ENCODE measurements at regions not wholly inside any gene's neighbourhood (a gene's known extent, or its start where the extent isn't known, plus 50 kb on each side); places are given as distances from the start of the nearest gene placed in this dataset.

- ATAC-seq, result peak; percentile 79
Observed at GRCh38 chr13:67353941-67354340, 123.8 kb upstream of the PCDH9 start.

GRCh38 chr13:67353031-67353430 is 122.9 kb upstream of the PCDH9 start:
- ATAC-seq, result no peak

More at GRCh38 chr13:67353941-67354340, 123.8 kb upstream of the PCDH9 start:
- TF ChIP-seq OSR1 (CRISPR knock-in tag; IDR thresholded peaks at IDR 0.05), result no peak
- no peak for TF ChIP-seq GLIS3 (CRISPR knock-in tag; IDR thresholded peaks at IDR 0.05)
- TF ChIP-seq ZFP3 (CRISPR knock-in tag; IDR thresholded peaks at IDR 0.05), result no peak
- TF ChIP-seq TOX (CRISPR knock-in tag; IDR thresholded peaks at IDR 0.05; ENCODE audit: borderline replicate concordance), result no peak
- TF ChIP-seq TSHZ2 (CRISPR knock-in tag; IDR thresholded peaks at IDR 0.05), result no peak
- TF ChIP-seq ZNF565 (CRISPR knock-in tag; conservative IDR thresholded peaks at IDR 0.05; ENCODE audit: low read depth), result no peak
- TF ChIP-seq CSDC2 (CRISPR knock-in tag; IDR thresholded peaks at IDR 0.05), result no peak

GRCh38 chr13:67351909-67352308 is 121.8 kb upstream of the PCDH9 start:
- TF ChIP-seq CREB5 (CRISPR knock-in tag; IDR thresholded peaks at IDR 0.05; ENCODE audit: low read depth) (no peak), CSDC2 (CRISPR knock-in tag; IDR thresholded peaks at IDR 0.05) (no peak), OSR1 (CRISPR knock-in tag; IDR thresholded peaks at IDR 0.05) (no peak), GLIS3 (CRISPR knock-in tag; IDR thresholded peaks at IDR 0.05) (no peak), ZFP30 (CRISPR knock-in tag; IDR thresholded peaks at IDR 0.05) (no peak), CSRNP3 (CRISPR knock-in tag; IDR thresholded peaks at IDR 0.05) (no peak), PPARA (CRISPR knock-in tag; IDR thresholded peaks at IDR 0.05; ENCODE audit: borderline replicate concordance) (no peak), ESRRG (CRISPR knock-in tag; IDR thresholded peaks at IDR 0.05) (no peak), RARB (CRISPR knock-in tag; IDR thresholded peaks at IDR 0.05) (no peak)
- no peak for ATAC-seq

More at GRCh38 chr13:67353031-67353430, 122.9 kb upstream of the PCDH9 start:
- TF ChIP-seq ESRRG (CRISPR knock-in tag; IDR thresholded peaks at IDR 0.05) (no peak), PATZ1 (CRISPR knock-in tag; IDR thresholded peaks at IDR 0.05; ENCODE audit: borderline replicate concordance) (no peak), OSR1 (CRISPR knock-in tag; IDR thresholded peaks at IDR 0.05) (no peak), GLIS3 (CRISPR knock-in tag; IDR thresholded peaks at IDR 0.05) (no peak), ARNTL (CRISPR knock-in tag; IDR thresholded peaks at IDR 0.05; ENCODE audit: borderline replicate concordance, low read depth) (no peak)

- TF ChIP-seq ZNF70 (CRISPR knock-in tag; IDR thresholded peaks at IDR 0.05), result no peak
- no peak for TF ChIP-seq CREB5 (CRISPR knock-in tag; IDR thresholded peaks at IDR 0.05; ENCODE audit: low read depth)
- TF ChIP-seq ISL1 (CRISPR knock-in tag; IDR thresholded peaks at IDR 0.05), result no peak
- TF ChIP-seq TSHZ2 (CRISPR knock-in tag; IDR thresholded peaks at IDR 0.05), result no peak
- TF ChIP-seq TOX (CRISPR knock-in tag; IDR thresholded peaks at IDR 0.05; ENCODE audit: borderline replicate concordance), result no peak
- TF ChIP-seq ZNF565 (CRISPR knock-in tag; conservative IDR thresholded peaks at IDR 0.05; ENCODE audit: low read depth), result no peak
- no peak for TF ChIP-seq SNAI2 (CRISPR knock-in tag; IDR thresholded peaks at IDR 0.05)
- no peak for TF ChIP-seq TCF4 (CRISPR knock-in tag; IDR thresholded peaks at IDR 0.05; ENCODE audit: borderline replicate concordance)
- no peak for TF ChIP-seq ZFP3 (CRISPR knock-in tag; IDR thresholded peaks at IDR 0.05)
- no peak for TF ChIP-seq ZNF8 (CRISPR knock-in tag; IDR thresholded peaks at IDR 0.05)
- no peak for TF ChIP-seq PPARA (CRISPR knock-in tag; IDR thresholded peaks at IDR 0.05; ENCODE audit: borderline replicate concordance)
- no peak for TF ChIP-seq OSR1 (CRISPR knock-in tag; IDR thresholded peaks at IDR 0.05)
- no peak for TF ChIP-seq ESRRG (CRISPR knock-in tag; IDR thresholded peaks at IDR 0.05)
- TF ChIP-seq CSDC2 (CRISPR knock-in tag; IDR thresholded peaks at IDR 0.05), result no peak
- no peak for ATAC-seq
Observed at GRCh38 chr13:67351114-67351513, 121.0 kb upstream of the PCDH9 start.
